Esophagus squamous epithelium (tissue), 5 donors: ENCODE measurements at regions not wholly inside any gene's neighbourhood (a gene's known extent, or its start where the extent isn't known, plus 50 kb on each side); places are given as distances from the start of the nearest gene placed in this dataset.

Experiments used
- DNase-seq: peaks from one replicate; lab custom pipeline; 2025; lab: John Stamatoyannopoulos, UW
- H3K27ac ChIP-seq, 4 donors: fragments of 200-600 bp; sonication (generic); one replicate each; pipeline ENCODE4 v1.5.1; 2016 to 2019; ENCODE audit warnings: mild to moderate bottlenecking in 1 of 4
- H3K27me3 ChIP-seq, 4 donors: fragments of 200-600 bp; sonication (generic); 1 replicate in 3 of 4; 2 replicates in 1 of 4; pipeline versions ENCODE4 v1.5.1 to v1.6.0; 2017 to 2021; ENCODE audit warnings: antibody characterized with exemption in 1 of 4
- H3K36me3 ChIP-seq, 3 donors: fragments of 200-600 bp; sonication (generic); one replicate each; pipeline ENCODE4 v1.5.1; 2016 to 2019
- H3K4me1 ChIP-seq, 3 donors: fragments of 200-600 bp; sonication (generic); one replicate each; pipeline ENCODE4 v1.5.1; 2017 to 2019
- H3K4me3 ChIP-seq, 4 donors: fragments of 200-600 bp; sonication (generic); 1 replicate in 3 of 4; 2 replicates in 1 of 4; pipeline ENCODE4 v1.5.1; 2016 to 2019; ENCODE audit warnings: mild to moderate bottlenecking in 2 of 4, moderate library complexity in 1 of 4
- H3K9me3 ChIP-seq, 3 donors: fragments of 200-600 bp; sonication (generic); one replicate each; pipeline ENCODE4 v1.5.1; 2016 to 2019
- CTCF ChIP-seq, 6 experiments: fragments of 450-650 bp in 4 of 6; fragments of 200-600 bp in 2 of 6; sonication (generic) in 2 of 6; IDR thresholded peaks; one replicate each; pipeline ENCODE4 v1.5.1; 2016 to 2019; ENCODE audit warnings: antibody characterized with exemption in 6 of 6, mild to moderate bottlenecking in 4 of 6, moderate library complexity in 4 of 6
- POLR2A ChIP-seq, 4 donors: fragments of 450-650 bp; IDR thresholded peaks; one replicate each; pipeline ENCODE4 v1.6.1; 2017; ENCODE audit warnings: antibody characterized with exemption in 4 of 4, mild to moderate bottlenecking in 4 of 4, moderate library complexity in 3 of 4
- WGBS, 2 donors: methylation state at CpG; one replicate each; pipeline ENCODE4 v1.1.5; 2018; 5-methylcytosine and 5-hydroxymethylcytosine counted together
- intact Hi-C: fragments of 100-400 bp; cut with DNase I; formaldehyde crosslinking; loops from one replicate; pipeline ENCODE4 v1.15.0; 2022
- donor health status: DM: yes; HTN: yes; CAD: no.

- WGBS, 2 donors = 38 to 52% methylated on average over 1 to 2 of the region's 2 CpGs
- no peak for DNase-seq
- Histone ChIP-seq H3K27ac (no peak overlapping the region), H3K27me3 (no peaks in the 10 kb centered on the region), H3K36me3 (no peaks in the 10 kb centered on the region), H3K4me3 (no peak overlapping the region), H3K4me1 (no peaks in the 10 kb centered on the region), H3K9me3 (no peaks in the 10 kb centered on the region)
- TF ChIP-seq CTCF (IDR thresholded peaks at IDR 0.05) (no peak), POLR2A (IDR thresholded peaks at IDR 0.05) (no peak)
- intact Hi-C loops = no loop called here
These were observed 405.5 kb upstream of the ACTRT1 start for GRCh38 chrX:128457674-128458073.

- H3K36me3 ChIP-seq = no peaks in the 10 kb centered on the region
- TF ChIP-seq POLR2A (IDR thresholded peaks at IDR 0.05) (no peak), CTCF (IDR thresholded peaks at IDR 0.05) (no peak)
- 30 to 40% methylated on average over 4 of the region's 4 CpGs for WGBS, 2 donors
- H3K4me1 ChIP-seq = no peaks in the 10 kb centered on the region
- H3K9me3 ChIP-seq = no peaks in the 10 kb centered on the region
- no peaks in the 10 kb centered on the region for H3K27me3 ChIP-seq
- H3K27ac ChIP-seq = no peak overlapping the region
- intact Hi-C loops = no loop called here
- H3K4me3 ChIP-seq = no peak overlapping the region
- no peak for DNase-seq
These were observed 387.0 kb upstream of the ACTRT1 start for GRCh38 chrX:128439159-128439558.

DNA sequence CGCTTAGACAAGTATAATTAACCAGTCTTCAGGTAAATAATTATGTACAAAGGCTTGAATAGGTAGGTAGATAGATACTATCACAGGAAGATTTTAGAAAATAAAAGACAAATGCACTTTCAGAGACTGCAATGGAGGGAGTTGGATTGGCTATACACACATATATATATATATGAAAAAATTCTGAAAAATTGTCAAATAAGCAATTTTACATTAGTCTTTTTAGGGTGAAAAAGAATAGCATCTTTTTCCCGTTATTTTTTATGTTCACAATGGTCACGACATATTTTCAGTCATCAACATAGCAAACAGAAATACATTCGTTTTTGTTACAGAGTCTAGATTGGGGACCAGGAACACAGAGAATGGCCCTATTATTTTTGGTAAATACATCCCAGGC, 385.9 kb upstream of the ACTRT1 start:
- no peaks in the 10 kb centered on the region for H3K27me3 ChIP-seq
- 61 to 82% methylated on average over 4 of the region's 4 CpGs for WGBS, 2 donors
- intact Hi-C loops = no loop called here

GRCh38 chrX:128436397-128437103, 384.3 kb upstream of the ACTRT1 start:
- intact Hi-C loops = no loop called here
- Histone ChIP-seq H3K4me1 (no peaks in the 10 kb centered on the region), H3K4me3 (no peak overlapping the region), H3K9me3 (no peaks in the 10 kb centered on the region), H3K36me3 (no peaks in the 10 kb centered on the region), H3K27ac (peak overlapping the region in 2 of 4 donors; percentile 9 to 19), H3K27me3 (no peaks in the 10 kb centered on the region)
- no peak for DNase-seq
- no peak for TF ChIP-seq POLR2A (IDR thresholded peaks at IDR 0.05)
- no peak for TF ChIP-seq CTCF (IDR thresholded peaks at IDR 0.05)
- 54 to 62% methylated on average over 4 of the region's 4 CpGs for WGBS, 2 donors

More for the DNA sequence above, 385.9 kb upstream of the ACTRT1 start:
- no peak for DNase-seq
- no peaks in the 10 kb centered on the region for H3K4me1 ChIP-seq
- no peaks in the 10 kb centered on the region for H3K36me3 ChIP-seq
- H3K4me3 ChIP-seq = no peak overlapping the region
- H3K27ac ChIP-seq = no peak overlapping the region
- TF ChIP-seq POLR2A (IDR thresholded peaks at IDR 0.05) (no peak), CTCF (IDR thresholded peaks at IDR 0.05) (no peak)
- H3K9me3 ChIP-seq = no peaks in the 10 kb centered on the region

GRCh38 chrX:128425546-128425945, 373.3 kb upstream of the ACTRT1 start:
- intact Hi-C loops = no loop called here
- Histone ChIP-seq H3K36me3 (no peaks in the 10 kb centered on the region), H3K9me3 (no peaks in the 10 kb centered on the region), H3K27ac (no peak overlapping the region), H3K4me3 (no peak overlapping the region), H3K27me3 (no peaks in the 10 kb centered on the region), H3K4me1 (no peaks in the 10 kb centered on the region)
- TF ChIP-seq POLR2A (IDR thresholded peaks at IDR 0.05) = no peak
- TF ChIP-seq CTCF (IDR thresholded peaks at IDR 0.05) = no peak
- no peak for DNase-seq
